OCI-LY1 (cell line): ENCODE measurements at regions not wholly inside any gene's neighbourhood (a gene's known extent, or its start where the extent isn't known, plus 50 kb on each side); places are given as distances from the start of the nearest gene placed in this dataset.

Experiments
- EZH2 ChIP-seq: fragments of 200-600 bp; sonication (generic), shearing (Covaris generic); IDR thresholded peaks from 2 replicates; pipeline ENCODE4 v1.8.0; 2017; ENCODE audit warnings: borderline replicate concordance, mixed run types, mild to moderate bottlenecking, antibody characterized with exemption, low read length, moderate library complexity, mixed read lengths
- TF ChIP-seq, protein P1 (sequence below): fragments of 200-600 bp; sonication (generic), shearing (Covaris generic); IDR thresholded peaks from 2 replicates; pipeline ENCODE4 v1.5.1; 2017; ENCODE audit warnings: mild to moderate bottlenecking, antibody characterized with exemption, low read length, moderate library complexity, mixed read lengths

DNA sequence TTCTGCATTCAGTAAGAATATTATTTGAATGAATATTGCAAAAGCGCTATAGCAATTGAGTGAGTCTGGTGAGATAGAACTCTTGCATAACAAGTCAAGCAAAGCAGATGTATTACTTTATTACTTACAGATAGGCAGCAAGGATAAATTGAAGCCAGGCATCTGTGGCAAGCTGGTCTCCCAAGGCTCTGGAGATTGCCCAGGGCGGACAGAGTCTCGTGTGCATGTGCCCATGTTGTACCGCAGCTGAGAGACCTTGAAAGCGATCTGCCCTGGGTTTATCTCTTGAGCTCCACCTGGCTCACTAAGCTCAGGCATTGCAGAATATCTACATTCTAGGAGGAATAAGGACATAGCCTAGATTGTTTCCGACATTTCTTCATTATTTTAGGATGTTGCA, 591.6 kb downstream of the ISL1 start:
- TF ChIP-seq, protein P1, sequence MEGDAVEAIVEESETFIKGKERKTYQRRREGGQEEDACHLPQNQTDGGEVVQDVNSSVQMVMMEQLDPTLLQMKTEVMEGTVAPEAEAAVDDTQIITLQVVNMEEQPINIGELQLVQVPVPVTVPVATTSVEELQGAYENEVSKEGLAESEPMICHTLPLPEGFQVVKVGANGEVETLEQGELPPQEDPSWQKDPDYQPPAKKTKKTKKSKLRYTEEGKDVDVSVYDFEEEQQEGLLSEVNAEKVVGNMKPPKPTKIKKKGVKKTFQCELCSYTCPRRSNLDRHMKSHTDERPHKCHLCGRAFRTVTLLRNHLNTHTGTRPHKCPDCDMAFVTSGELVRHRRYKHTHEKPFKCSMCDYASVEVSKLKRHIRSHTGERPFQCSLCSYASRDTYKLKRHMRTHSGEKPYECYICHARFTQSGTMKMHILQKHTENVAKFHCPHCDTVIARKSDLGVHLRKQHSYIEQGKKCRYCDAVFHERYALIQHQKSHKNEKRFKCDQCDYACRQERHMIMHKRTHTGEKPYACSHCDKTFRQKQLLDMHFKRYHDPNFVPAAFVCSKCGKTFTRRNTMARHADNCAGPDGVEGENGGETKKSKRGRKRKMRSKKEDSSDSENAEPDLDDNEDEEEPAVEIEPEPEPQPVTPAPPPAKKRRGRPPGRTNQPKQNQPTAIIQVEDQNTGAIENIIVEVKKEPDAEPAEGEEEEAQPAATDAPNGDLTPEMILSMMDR = no peak
- no peak for TF ChIP-seq EZH2
